ENCODE measurements at regions not wholly inside any gene's neighbourhood (a gene's known extent, or its start where the extent isn't known, plus 50 kb on each side); places are given as distances from the start of the nearest gene placed in this dataset.

GRCh38 chr2:120884472-120885290 is 149.0 kb downstream of the GLI2 start:
- DNase-seq: no peak

GRCh38 chr2:120885321-120885720 is 149.7 kb downstream of the GLI2 start:
- DNase-seq: no peak

GRCh38 chr2:120885749-120886148 is 150.1 kb downstream of the GLI2 start:
- no peak for DNase-seq

GRCh38 chr2:120886534-120887319 is 151.1 kb downstream of the GLI2 start:
- no peak for DNase-seq

GRCh38 chr2:120887320-120887697 is 151.6 kb downstream of the GLI2 start:
- DNase-seq: no peak

GRCh38 chr2:120887741-120888231 is 152.1 kb downstream of the GLI2 start:
- no peak for DNase-seq

- no peak for DNase-seq
Observed at GRCh38 chr2:120888851-120889250, 153.2 kb downstream of the GLI2 start.

GRCh38 chr2:120889936-120890335 is 154.3 kb downstream of the GLI2 start:
- no peak for DNase-seq

- DNase-seq: no peak
Observed at GRCh38 chr2:120890566-120891360, 155.1 kb downstream of the GLI2 start.

- no peak for DNase-seq
Observed at GRCh38 chr2:120892271-120892966, 156.8 kb downstream of the GLI2 start.

- no peak for DNase-seq
Observed at GRCh38 chr2:120892967-120893667, 157.4 kb downstream of the GLI2 start.

- DNase-seq: no peak
Observed at GRCh38 chr2:120893811-120894584, 158.3 kb downstream of the GLI2 start.

- no peak for DNase-seq
Observed at GRCh38 chr2:120894966-120895365, 159.3 kb downstream of the GLI2 start.

GRCh38 chr2:120896126-120896525 is 160.5 kb downstream of the GLI2 start:
- no peak for DNase-seq

GRCh38 chr2:120896901-120897300 is 161.2 kb downstream of the GLI2 start:
- DNase-seq: no peak

GRCh38 chr2:120897399-120897798 is 161.7 kb downstream of the GLI2 start:
- no peak for DNase-seq

- no peak for DNase-seq
Observed at GRCh38 chr2:120898496-120898895, 162.8 kb downstream of the GLI2 start.

GRCh38 chr2:120898961-120899750 is 163.5 kb downstream of the GLI2 start:
- DNase-seq: no peak

- no peak for DNase-seq
Observed at GRCh38 chr2:120899771-120900170, 164.1 kb downstream of the GLI2 start.

GRCh38 chr2:120901201-120901600 is 165.5 kb downstream of the GLI2 start:
- DNase-seq: no peak

All from HCEC 1CT (cell line).